NCI-H345 (cell line): ENCODE measurements at regions not wholly inside any gene's neighbourhood (a gene's known extent, or its start where the extent isn't known, plus 50 kb on each side); places are given as distances from the start of the nearest gene placed in this dataset.
"Not testable (repeated sequence)": the region's sequence is repeated elsewhere in the genome, so short reads cannot be mapped to it uniquely, and the experiment has no call there.

ENCODE experiments used
- DNase-seq: peaks from one replicate; lab custom pipeline; 2025; lab: John Stamatoyannopoulos, UW

GRCh38 chr15:34700891-34701427 lies 53.8 kb downstream of the GJD2 start:
- no peak for DNase-seq

DNA sequence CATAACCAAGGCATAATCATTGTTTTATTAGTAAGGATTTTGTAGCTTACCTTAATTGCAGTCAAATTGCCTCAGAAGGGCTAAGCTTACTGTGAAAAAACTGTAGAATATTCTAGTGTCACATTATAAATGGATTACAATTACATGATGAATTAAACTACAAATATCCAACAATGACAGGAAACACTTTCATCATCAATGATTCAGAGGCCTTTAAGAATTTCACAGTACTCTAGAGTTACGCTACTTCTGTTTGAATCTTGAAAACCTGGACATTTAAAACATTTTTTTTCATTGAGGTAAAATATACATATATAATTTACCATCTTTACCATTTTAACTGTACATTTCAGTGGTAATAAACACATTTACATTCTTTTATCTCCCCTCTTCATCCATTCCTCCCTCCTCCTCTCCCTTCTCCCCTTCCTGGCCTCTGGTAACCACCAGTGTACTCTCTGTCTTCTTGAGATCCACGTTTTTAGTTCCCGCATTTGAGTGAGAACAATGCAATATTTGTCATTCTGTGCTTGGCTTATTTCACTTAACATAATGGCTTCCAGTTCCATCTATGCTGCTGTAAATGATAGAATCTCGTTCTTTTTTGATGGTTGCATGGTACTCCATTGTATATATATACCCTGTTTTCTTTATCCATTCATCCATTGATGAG lies 54.7 kb downstream of the GJD2 start:
- DNase-seq: no peak

DNA sequence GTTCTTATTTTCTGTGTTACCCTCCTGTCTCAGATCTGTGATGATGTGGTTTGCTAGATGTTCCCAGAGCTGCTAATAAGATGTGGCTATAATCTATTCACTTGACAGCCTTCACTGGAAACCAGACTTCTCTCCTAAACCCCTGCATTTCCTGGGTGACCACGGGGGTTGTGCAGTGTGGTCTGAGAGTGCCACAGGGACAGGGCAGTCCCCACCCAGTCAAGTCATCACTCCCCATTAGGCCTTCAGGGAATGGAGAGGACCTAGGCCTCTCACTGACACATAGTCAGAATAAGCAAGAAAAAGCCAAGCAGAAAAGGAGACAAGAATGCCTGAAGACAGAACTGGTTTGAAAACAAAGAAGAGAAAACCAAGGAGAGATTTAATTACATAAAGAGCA lies 58.3 kb downstream of the GJD2 start:
- DNase-seq: no peak

DNA sequence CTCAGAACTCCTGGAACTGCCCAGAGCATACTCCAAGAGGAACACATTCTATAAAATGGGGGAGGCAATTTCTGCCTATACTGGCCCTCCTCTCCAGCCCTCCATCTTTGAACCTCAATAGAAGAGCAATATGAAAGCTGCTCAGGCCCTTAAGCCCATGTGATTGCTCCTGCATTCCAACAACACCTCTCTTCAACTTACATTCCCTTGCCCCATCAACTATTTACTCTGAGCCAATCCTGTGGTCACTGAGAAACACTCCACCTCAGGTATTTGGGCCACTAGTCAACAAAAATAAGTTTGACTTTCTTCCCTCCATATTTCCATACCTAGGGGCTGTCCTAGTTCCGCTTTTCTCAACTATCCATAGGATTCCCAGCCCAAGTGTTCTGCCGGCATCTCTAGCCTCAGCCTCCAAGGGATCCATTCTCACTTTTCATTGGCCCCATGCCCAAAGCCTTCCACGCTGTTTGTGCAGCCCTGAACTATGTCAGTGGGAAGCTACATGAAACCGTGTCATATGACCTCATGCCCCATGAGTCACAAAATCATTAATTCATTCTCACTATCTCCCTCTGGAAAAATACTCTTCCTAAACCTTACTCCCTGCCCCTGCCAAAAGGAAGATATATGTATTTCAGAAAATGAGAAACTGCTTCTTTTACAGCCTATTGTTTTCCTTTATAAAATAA lies 61.6 kb downstream of the GJD2 start:
- DNase-seq: no peak

DNA sequence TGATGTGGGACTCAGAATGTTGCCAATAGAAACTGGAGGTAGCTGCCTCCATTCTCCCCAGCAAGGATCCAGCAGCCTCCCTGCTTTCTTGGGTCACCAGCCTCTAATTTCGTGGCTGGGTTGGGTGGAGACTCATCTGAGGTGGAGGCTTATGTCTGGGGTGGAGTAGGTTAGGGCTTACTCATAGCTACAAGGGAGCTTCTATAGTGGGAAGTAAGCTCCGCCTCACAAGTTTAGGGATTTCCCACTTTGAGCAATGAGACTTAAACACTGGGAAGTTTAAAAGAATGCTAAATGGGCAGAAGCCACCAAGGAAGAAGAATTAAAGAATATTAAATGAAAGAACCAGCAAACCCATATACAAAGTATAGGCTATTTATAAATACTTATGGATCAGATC lies 63.8 kb downstream of the GJD2 start:
- DNase-seq: no peak

GRCh38 chr15:34688699-34689098 lies 66.1 kb downstream of the GJD2 start:
- DNase-seq: no peak

- no peak for DNase-seq
Observed at GRCh38 chr15:34684351-34684750, 70.4 kb downstream of the GJD2 start.

GRCh38 chr15:34682674-34683073 lies 72.1 kb downstream of the GJD2 start:
- no peak for DNase-seq

DNA sequence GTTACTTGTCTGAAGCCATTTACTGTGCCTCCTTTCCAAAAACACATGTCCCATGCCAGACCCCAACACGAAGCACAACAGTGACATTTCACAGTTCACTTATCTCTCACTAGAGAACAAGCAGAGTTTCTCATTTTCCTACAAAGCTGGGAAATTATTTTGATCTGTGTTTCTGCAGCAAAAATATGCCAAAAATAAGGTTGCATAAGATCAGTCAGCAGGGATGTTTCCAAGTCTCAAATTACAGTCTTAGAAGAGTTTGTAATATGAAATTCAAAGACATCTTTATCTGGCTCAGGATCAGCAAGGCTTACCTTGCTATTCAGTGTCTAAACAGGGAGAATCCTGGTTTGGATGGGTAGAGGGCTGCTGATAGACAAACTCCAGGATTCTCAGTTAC lies 75.5 kb downstream of the GJD2 start:
- no peak for DNase-seq

DNA sequence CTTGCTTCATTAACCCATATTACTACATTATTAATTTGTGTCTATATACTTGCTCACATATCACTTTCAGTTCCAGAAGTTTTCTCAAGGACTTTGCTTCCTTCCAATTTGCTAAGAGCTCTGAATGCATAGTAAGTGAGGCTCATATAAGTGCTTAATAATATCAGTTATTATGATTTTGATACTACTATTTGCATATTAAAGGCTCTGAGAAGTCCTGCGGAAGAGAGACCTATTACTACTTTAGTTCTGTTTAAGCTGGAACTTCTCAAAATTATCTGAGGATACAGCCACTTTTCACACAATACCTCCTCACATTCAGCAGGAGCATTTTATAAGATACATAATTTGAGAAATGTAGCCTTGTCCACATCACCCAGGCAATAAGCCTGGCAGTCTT lies 81.6 kb downstream of the GJD2 start:
- no peak for DNase-seq

DNA sequence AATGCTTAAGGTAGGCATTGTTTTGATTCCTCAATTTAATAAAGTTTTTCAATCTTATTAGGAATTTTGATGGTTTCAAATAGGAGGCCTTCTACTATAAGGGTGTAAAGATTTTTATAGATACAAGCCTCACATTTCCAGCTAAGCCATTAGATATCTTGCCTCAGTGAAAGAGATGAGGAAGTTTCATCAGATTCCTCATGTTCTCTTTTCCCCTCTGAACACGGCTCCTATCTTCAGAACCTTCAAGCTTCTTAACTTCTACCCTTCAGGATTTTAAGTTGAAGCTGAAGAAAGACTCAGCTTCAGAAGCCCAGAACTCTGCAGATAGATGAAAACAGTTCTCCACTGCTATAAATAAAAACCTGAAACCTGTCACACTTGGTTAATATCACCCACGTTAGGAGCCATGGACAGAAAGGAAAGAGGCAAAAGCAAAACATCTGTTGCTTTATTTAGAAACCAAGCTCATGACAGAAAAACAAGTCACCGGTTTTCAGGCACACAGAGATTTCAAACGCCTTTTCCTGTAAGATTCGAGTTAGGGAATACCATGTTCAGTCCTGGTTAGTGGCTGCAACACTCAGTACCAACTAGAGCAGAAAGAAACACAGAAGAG lies 82.2 kb upstream of the GOLGA8B start:
- no peak for DNase-seq

GRCh38 chr15:34664418-34664817 lies 81.0 kb upstream of the GOLGA8B start:
- DNase-seq: no peak

DNA sequence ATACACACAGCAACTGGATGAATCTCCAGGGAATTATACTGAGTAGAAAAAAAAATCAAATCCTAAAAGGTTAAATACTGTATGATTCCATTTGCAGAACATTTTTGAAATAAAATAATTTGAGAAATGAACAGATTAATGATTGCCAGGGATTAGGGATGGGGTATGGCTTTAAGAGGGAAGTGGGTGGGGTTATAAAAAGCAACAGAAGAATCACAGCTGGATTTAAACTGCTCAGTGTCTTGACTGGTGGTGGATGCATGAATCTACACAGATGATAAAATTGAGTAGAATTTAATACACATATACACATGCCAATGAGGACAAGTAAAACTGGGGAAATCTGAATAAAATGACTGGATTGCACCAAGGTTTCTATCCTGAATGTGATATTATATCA lies 79.7 kb upstream of the GOLGA8B start:
- DNase-seq: no peak

DNA sequence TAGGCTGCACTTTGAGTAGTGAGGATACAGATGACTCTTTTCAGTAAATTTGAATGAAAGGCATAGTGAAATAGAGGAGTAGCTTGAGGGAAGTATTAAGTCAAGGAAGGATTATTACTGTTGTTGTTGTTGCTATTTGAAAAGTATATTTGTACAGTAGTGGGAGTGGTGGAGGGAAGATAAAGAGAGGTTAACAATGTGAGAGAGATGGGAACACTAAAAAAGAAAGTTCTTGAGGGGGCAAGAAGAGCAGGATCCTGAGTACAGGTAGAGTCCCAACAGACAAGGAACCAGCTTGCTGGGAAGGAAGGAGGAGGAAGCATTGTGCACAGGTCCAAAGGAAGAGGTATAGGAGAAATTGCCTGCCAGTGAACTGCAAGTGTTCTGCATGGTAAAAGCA lies 75.6 kb upstream of the GOLGA8B start:
- DNase-seq: no peak

DNA sequence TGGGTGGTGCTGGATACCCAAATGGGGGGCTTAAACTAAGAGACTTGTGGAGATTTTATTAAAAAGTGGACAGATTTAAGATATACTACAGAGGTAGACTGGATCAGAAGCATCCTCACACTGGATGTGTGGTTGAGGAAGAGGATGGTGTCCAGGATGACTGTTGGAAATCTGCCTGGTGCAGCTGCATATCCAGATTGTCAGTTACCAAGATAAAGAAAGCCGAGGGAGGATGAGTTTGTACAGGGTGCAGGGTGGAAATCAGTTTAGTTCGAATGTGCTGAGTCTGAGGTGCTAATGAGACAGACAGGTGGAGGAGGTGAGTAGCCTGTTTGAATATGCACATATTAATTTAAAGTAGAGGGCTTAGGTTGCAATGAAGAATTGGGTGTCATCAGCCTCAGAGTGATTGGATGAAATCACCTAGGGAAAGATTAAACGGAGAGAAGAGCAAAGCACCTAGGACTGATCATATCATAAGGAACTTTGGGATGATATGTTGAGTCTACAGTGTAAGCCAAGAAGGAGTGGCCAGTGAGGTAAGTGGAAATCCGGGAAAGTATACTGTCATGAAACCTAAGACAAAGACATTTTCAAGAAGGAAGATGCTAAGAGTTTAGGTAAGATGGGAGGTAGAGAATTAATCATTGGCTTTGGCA lies 74.1 kb upstream of the GOLGA8B start:
- no peak for DNase-seq

GRCh38 chr15:34656005-34656796 lies 72.8 kb upstream of the GOLGA8B start:
- no peak for DNase-seq

DNA sequence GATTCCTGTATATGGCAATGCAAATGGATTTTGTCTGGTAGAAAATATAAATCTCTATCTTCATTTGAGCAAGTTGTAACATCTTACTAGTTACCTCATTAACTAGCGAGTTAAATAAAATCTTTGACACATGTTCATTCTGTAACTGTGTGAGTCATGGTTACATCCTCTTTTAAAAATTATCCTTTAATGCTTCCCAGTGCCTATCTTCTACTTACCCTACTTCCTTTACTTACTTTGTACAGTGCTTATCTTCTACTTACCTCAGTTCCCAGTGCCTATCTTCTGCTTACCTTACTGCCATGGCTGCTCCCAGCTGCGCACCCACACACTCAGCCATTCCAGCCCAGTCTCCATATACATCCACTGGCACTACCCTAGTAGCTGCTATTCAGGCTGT lies 71.9 kb upstream of the GOLGA8B start:
- no peak for DNase-seq

- DNase-seq: no peak
Observed at GRCh38 chr15:34654625-34655024, 71.2 kb upstream of the GOLGA8B start.

DNA sequence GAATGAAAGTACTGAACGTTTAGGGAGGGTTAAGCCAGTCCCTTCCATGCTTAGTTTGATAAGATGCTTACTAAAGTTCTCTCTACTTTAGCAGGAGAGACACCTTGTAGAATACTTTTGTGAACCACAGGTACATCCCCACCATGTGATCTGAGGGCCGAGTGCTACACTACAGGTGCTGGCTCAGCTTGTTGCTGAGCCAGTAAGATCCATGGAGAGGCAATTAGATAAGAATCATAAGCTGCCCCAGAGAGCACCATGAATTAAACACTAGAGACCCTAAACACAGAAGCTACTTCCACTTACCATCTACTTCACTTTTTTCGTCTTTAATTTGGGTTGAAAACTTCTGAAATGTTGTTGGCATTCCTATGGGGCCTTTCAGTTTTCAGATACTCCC lies 70.5 kb upstream of the GOLGA8B start:
- no peak for DNase-seq

GRCh38 chr15:34653326-34653725 lies 69.9 kb upstream of the GOLGA8B start:
- DNase-seq: not testable (repeated sequence)

DNA sequence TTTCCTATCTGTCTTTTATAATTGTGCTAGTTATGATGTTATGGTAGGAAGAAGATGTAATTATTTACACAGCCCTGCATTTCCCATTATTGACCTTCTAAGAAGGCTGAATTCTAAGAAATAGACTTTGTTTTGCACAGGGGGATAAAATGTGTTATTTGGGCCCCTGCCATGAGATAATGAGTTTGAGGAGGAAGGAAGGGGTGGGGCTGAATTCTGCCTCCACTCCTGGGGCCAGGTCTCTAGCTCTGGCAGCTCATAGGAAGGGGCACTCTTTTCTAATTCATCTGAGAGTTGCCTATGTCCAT lies 69.2 kb upstream of the GOLGA8B start:
- no peak for DNase-seq
